B cell (primary cell): ENCODE measurements at regions not wholly inside any gene's neighbourhood (a gene's known extent, or its start where the extent isn't known, plus 50 kb on each side); places are given as distances from the start of the nearest gene placed in this dataset.
"Not testable (repeated sequence)": the region's sequence is repeated elsewhere in the genome, so short reads cannot be mapped to it uniquely, and the experiment has no call there.

Experiments
- ATAC-seq: fragments of 200-7000 bp; cut with Tn5 transposase; one replicate; pipeline ENCODE4 v1.10.0; 2021; ENCODE audit warnings: low read depth, mild to moderate bottlenecking, moderate number of reproducible peaks, moderate library complexity
- CTCF ChIA-PET: fragments of 350-600 bp; sonication (Branson Sonifier 250); formaldehyde crosslinking; loops from one replicate; lab custom pipeline; 2021; ENCODE audit warnings: antibody characterized with exemption, inconsistent platforms; lab: Charles Lee
- POLR2A ChIA-PET: fragments of 350-600 bp; sonication (Branson Sonifier 250); formaldehyde crosslinking; loops from one replicate; lab custom pipeline; 2021; ENCODE audit warnings: antibody characterized with exemption; lab: Charles Lee
- DNase-seq: peaks from one replicate; pipeline ENCODE4 v3.0.0; 2013
- H2AFZ ChIP-seq: 2 replicates; pipeline ENCODE4 v1.6.1; 2012; ENCODE audit warnings: mild to moderate bottlenecking, low read depth, low read length; ENCODE audit not compliant: insufficient read depth, poor library complexity, severe bottlenecking
- H3K27ac ChIP-seq, 2 donors: 1 replicate in 1 of 2; 2 replicates in 1 of 2; pipeline ENCODE4 v1.5.1; 2012 to 2013; ENCODE audit warnings: low read length in 2 of 2, mild to moderate bottlenecking in 2 of 2, moderate library complexity in 1 of 2
- H3K27me3 ChIP-seq, 4 experiments: fragments of 200-600 bp in 1 of 4; sonication (generic) in 1 of 4; replicated peaks in 1 of 4; 1 replicate in 2 of 4; 2 replicates in 2 of 4; pipeline versions ENCODE4 v1.6.1 to v1.7.0; 2013 to 2016; ENCODE audit warnings: low read length in 3 of 4, mild to moderate bottlenecking in 2 of 4, mixed read lengths in 1 of 4, moderate library complexity in 1 of 4; ENCODE audit not compliant: insufficient read depth in 4 of 4, control insufficient read depth in 3 of 4; ENCODE audit errors: control extremely low read depth in 1 of 4
- H3K36me3 ChIP-seq, 2 experiments: replicated peaks in 1 of 2; 1 replicate in 1 of 2; 2 replicates in 1 of 2; pipeline versions ENCODE4 v1.6.1 to v1.7.1; 2013; ENCODE audit warnings: low read length in 1 of 2; ENCODE audit not compliant: insufficient read depth in 2 of 2, control insufficient read depth in 1 of 2; ENCODE audit errors: control extremely low read depth in 1 of 2, extremely low read depth in 1 of 2
- H3K4me1 ChIP-seq, 2 donors: fragments of 200-600 bp in 1 of 2; sonication (generic) in 1 of 2; 1 replicate in 1 of 2; 2 replicates in 1 of 2; pipeline versions ENCODE4 v1.5.1 to v1.6.1; 2013 to 2017; ENCODE audit warnings: low read length in 2 of 2; ENCODE audit not compliant: control insufficient read depth in 2 of 2, insufficient read depth in 2 of 2
- H3K4me2 ChIP-seq: replicated peaks from 2 replicates; pipeline ENCODE3; 2012; ENCODE audit warnings: mild to moderate bottlenecking, low read depth, low read length; ENCODE audit not compliant: poor library complexity, severe bottlenecking
- H3K4me3 ChIP-seq, 5 experiments: fragments of 200-600 bp in 1 of 5; sonication (generic) in 1 of 5; 1 replicate in 3 of 5; 2 replicates in 2 of 5; pipeline versions ENCODE4 v1.5.1 to v1.7.0; 2011 to 2016; ENCODE audit warnings: low read length in 4 of 5, mild to moderate bottlenecking in 4 of 5, low read depth in 2 of 5, control low read depth in 1 of 5, moderate library complexity in 1 of 5; ENCODE audit not compliant: insufficient read depth in 1 of 5; ENCODE audit errors: control extremely low read depth in 1 of 5, extremely low read depth in 1 of 5
- H3K79me2 ChIP-seq: fragments of 200-600 bp; sonication (generic); one replicate; pipeline ENCODE4 v1.6.0; 2016; ENCODE audit warnings: low read length; ENCODE audit not compliant: control insufficient read depth, insufficient read depth
- H3K9ac ChIP-seq: fragments of 200-600 bp; sonication (generic); 2 replicates; pipeline ENCODE4 v1.6.1; 2017; ENCODE audit warnings: mild to moderate bottlenecking, low read length, moderate library complexity
- H3K9me3 ChIP-seq, 3 donors: one replicate each; pipeline versions ENCODE4 v1.6.1 to v1.7.1; 2013; ENCODE audit warnings: low read length in 2 of 3; ENCODE audit not compliant: control insufficient read depth in 2 of 3, insufficient read depth in 1 of 3; ENCODE audit errors: control extremely low read depth in 1 of 3
- H4K20me1 ChIP-seq: 2 replicates; pipeline ENCODE4 v1.6.0; 2012; ENCODE audit warnings: mild to moderate bottlenecking, low read length; ENCODE audit not compliant: insufficient read depth, control insufficient read depth, poor library complexity, severe bottlenecking
- H3K27ac Mint-ChIP-seq: one replicate; pipeline ENCODE4 v1.8.0; 2021; ENCODE audit warnings: mixed read lengths
- H3K27me3 Mint-ChIP-seq: one replicate; pipeline ENCODE4 v1.8.0; 2021; ENCODE audit warnings: mixed read lengths
- H3K4me1 Mint-ChIP-seq: one replicate; pipeline ENCODE4 v1.8.0; 2021; ENCODE audit warnings: mixed read lengths
- H3K4me3 Mint-ChIP-seq: one replicate; pipeline ENCODE4 v1.8.0; 2021; ENCODE audit warnings: mixed read lengths
- H3K9me3 Mint-ChIP-seq: one replicate; pipeline ENCODE4 v1.8.0; 2022; ENCODE audit warnings: mixed read lengths; ENCODE audit not compliant: insufficient read depth
- WGBS: methylation state at CpG from one replicate; pipeline ENCODE4 v1.1.5; 2013; ENCODE audit warnings: missing lambda C conversion rate; ENCODE audit not compliant: insufficient coverage; 5-methylcytosine and 5-hydroxymethylcytosine counted together
- intact Hi-C: fragments of 100-400 bp; cut with micrococcal nuclease; formaldehyde crosslinking; loops from one replicate; pipeline ENCODE4 v1.10.0; 2022

DNA sequence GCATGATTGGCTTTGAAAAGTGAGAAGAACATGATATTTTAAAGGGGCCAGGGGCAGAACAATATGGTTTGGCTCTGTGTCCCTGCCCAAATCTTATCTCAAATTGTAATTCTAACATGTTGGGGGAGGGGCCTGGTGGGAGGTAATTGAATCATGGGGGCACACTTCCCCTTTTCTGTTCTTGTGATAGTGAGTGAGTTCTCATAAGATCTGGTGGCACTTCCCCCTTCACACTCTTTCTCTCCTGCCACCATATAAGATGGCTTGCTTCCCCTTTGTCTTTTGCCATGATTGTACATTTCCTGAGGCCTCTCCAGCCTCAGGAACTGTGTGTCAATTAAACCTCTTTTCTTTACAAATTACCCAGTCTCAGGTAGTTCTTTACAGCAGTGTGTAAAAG lies 85.9 kb upstream of the C1QTNF3 start:
- H3K4me3 ChIP-seq, H3K27ac Mint-ChIP-seq, ATAC-seq: not testable (repeated sequence)

DNA sequence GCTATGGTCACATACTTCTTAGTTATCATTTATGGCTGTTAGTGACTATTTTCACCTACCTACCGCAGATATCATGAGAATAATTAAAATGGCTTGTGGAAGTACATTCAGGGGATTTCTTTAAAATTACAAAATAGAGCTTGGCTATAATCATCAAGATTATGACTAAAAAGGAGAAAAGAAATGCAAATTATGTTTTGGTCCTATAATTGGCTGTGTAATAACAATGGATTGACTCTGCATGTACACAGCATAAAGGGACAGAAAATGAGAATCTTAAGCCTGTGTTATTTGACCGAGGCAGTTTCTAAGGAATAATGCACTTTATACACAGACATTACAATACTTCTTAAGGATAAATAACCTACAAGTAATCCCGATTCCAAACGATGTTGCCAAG lies 112.0 kb upstream of the C1QTNF3 start:
- H3K9ac ChIP-seq, intact Hi-C loops, H3K79me2 ChIP-seq, ATAC-seq, H3K27ac ChIP-seq, H3K4me1 ChIP-seq, H3K27me3 Mint-ChIP-seq, H3K27ac Mint-ChIP-seq, H3K4me2 ChIP-seq, H3K9me3 ChIP-seq, CTCF ChIA-PET, H2AFZ ChIP-seq, H3K36me3 ChIP-seq, H3K4me3 Mint-ChIP-seq, H4K20me1 ChIP-seq, POLR2A ChIA-PET, DNase-seq, H3K9me3 Mint-ChIP-seq, H3K27me3 ChIP-seq, H3K4me3 ChIP-seq, H3K4me1 Mint-ChIP-seq: not testable (repeated sequence)
- no CpG with 5 or more reads among the region's 4 CpGs for WGBS

More for the DNA sequence above, 85.9 kb upstream of the C1QTNF3 start:
- DNase-seq, H3K4me1 Mint-ChIP-seq, H3K79me2 ChIP-seq, CTCF ChIA-PET, H4K20me1 ChIP-seq, H3K27ac ChIP-seq, H3K9me3 Mint-ChIP-seq, intact Hi-C loops, H3K4me3 Mint-ChIP-seq, H3K36me3 ChIP-seq, H3K9me3 ChIP-seq, POLR2A ChIA-PET, H3K4me1 ChIP-seq, H3K9ac ChIP-seq, H3K27me3 ChIP-seq, H3K27me3 Mint-ChIP-seq, H2AFZ ChIP-seq, H3K4me2 ChIP-seq: not testable (repeated sequence)

DNA sequence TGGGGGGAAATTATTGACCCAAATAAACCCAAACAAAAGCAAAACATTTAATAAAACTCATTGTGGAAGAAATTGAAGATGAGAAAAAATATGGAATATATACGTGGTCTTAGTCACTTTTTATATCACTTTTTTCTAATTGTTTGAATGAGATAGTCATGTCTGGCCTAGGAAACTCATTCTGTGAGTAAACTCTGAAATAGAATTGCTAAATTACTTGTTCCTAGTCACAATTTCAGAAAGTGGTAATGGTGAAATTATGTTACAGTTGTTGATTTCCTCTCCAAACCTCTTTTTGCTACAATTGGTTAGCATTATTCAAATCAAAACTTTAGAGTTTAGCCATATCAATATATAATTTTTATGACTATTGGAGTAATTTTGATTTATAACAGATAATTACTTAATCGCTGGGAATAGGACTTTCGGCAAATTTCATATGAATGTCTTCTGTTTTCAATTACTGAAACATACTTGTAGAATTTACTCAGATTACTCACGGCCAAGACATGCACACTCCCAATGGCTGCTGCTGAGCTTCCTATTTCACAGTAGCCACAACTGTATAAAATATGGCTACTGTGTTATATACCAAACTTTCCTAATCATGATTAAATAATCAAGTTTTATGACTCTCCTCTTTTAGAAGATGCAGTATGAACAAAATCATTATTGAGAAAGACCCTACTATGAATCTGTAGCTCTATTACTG lies 113.8 kb upstream of the C1QTNF3 start:
- H3K9ac ChIP-seq, CTCF ChIA-PET, H3K4me3 Mint-ChIP-seq, H3K4me1 ChIP-seq, H2AFZ ChIP-seq, H3K4me2 ChIP-seq, H3K36me3 ChIP-seq, ATAC-seq, H3K27ac ChIP-seq, POLR2A ChIA-PET, intact Hi-C loops, H3K27me3 Mint-ChIP-seq, DNase-seq, H3K27ac Mint-ChIP-seq, H3K4me1 Mint-ChIP-seq, H3K79me2 ChIP-seq, H3K9me3 Mint-ChIP-seq, H3K4me3 ChIP-seq, H3K9me3 ChIP-seq, H3K27me3 ChIP-seq, H4K20me1 ChIP-seq: not testable (repeated sequence)
- WGBS: no CpG with 5 or more reads among the region's 4 CpGs

DNA sequence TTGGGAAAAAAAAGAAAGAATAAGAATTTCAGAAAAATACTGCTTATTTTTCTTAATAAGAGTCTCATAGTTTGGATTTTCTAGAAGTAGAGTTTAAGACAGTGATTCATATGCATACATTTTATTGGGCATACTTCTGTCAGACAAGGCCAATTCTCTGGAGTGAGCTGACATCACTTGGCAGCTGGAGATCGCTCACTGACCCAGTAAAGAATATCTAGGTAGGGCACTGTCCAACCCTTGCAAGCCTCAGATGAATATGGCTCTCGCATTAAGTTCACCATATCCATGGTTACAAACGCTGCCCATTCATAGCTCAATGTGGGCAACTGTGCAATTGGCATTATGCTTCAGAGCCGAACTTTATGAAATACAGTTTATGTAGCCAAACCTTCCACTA lies 117.9 kb upstream of the C1QTNF3 start:
- H3K4me2 ChIP-seq, H3K9me3 ChIP-seq, H3K4me3 ChIP-seq, H3K9me3 Mint-ChIP-seq, H4K20me1 ChIP-seq, H2AFZ ChIP-seq, H3K27me3 ChIP-seq, H3K79me2 ChIP-seq, intact Hi-C loops, H3K27me3 Mint-ChIP-seq, H3K36me3 ChIP-seq, H3K9ac ChIP-seq, ATAC-seq, H3K4me3 Mint-ChIP-seq, DNase-seq, POLR2A ChIA-PET, H3K27ac Mint-ChIP-seq, CTCF ChIA-PET, H3K27ac ChIP-seq, H3K4me1 Mint-ChIP-seq, H3K4me1 ChIP-seq: not testable (repeated sequence)
- WGBS: 83% methylated on average over 2 of the region's 4 CpGs
